WTC11 (cell line): ENCODE measurements at regions not wholly inside any gene's neighbourhood (a gene's known extent, or its start where the extent isn't known, plus 50 kb on each side); places are given as distances from the start of the nearest gene placed in this dataset.

Source experiments
- ATAC-seq: fragments of 200-7000 bp; cut with Tn5 transposase; 2 replicates; pipeline ENCODE4 v1.10.0; 2021; ENCODE audit warnings: mild to moderate bottlenecking, moderate library complexity
- CTCF ChIA-PET: fragments of 300-600 bp; sonication (Branson Sonifier 250); formaldehyde crosslinking; loops from one replicate; lab custom pipeline; 2021; ENCODE audit warnings: antibody characterized with exemption; lab: Charles Lee
- POLR2A ChIA-PET: fragments of 350-600 bp; sonication (Branson Sonifier 250); formaldehyde crosslinking; loops from one replicate; lab custom pipeline; 2021; ENCODE audit warnings: antibody characterized with exemption; lab: Charles Lee
- DNase-seq: peaks from one replicate; pipeline ENCODE4 v3.0.0; 2021; ENCODE audit warnings: low spot score
- H3K27ac Mint-ChIP-seq: 2 replicates; pipeline ENCODE4 v1.8.0; 2021; ENCODE audit warnings: mixed read lengths
- H3K27me3 Mint-ChIP-seq: 2 replicates; pipeline ENCODE4 v1.8.0; 2021; ENCODE audit warnings: low read depth, mild to moderate bottlenecking, moderate library complexity, mixed read lengths
- H3K36me3 Mint-ChIP-seq: 2 replicates; pipeline ENCODE4 v1.8.0; 2021; ENCODE audit warnings: mixed read lengths
- H3K4me1 Mint-ChIP-seq: 2 replicates; pipeline ENCODE4 v1.8.0; 2022; ENCODE audit warnings: mixed read lengths
- H3K4me3 Mint-ChIP-seq: 2 replicates; pipeline ENCODE4 v1.8.0; 2021; ENCODE audit warnings: mild to moderate bottlenecking, moderate library complexity, mixed read lengths
- H3K9me3 Mint-ChIP-seq: 2 replicates; pipeline ENCODE4 v1.8.0; 2021; ENCODE audit warnings: mixed read lengths
- ATF1 ChIP-seq: sonication (generic); formaldehyde crosslinking; IDR thresholded peaks from 2 replicates; pipeline ENCODE4 v1.8.1; 2023; ENCODE audit warnings: mild to moderate bottlenecking, moderate library complexity, missing genetic modification reagents
- CREB1 ChIP-seq: sonication (generic); formaldehyde crosslinking; IDR thresholded peaks from 2 replicates; pipeline ENCODE4 v1.8.0; 2023; ENCODE audit warnings: mild to moderate bottlenecking, missing genetic modification reagents
- CREM ChIP-seq: sonication (generic); formaldehyde crosslinking; IDR thresholded peaks from 2 replicates; pipeline ENCODE4 v1.8.1; 2022; ENCODE audit warnings: mild to moderate bottlenecking, missing genetic modification reagents, moderate library complexity
- ETV6 ChIP-seq: sonication (generic); formaldehyde crosslinking; IDR thresholded peaks from 2 replicates; pipeline ENCODE4 v1.8.1; 2022; ENCODE audit warnings: mild to moderate bottlenecking, missing genetic modification reagents
- FOXJ3 ChIP-seq: sonication (generic); formaldehyde crosslinking; IDR thresholded peaks from 2 replicates; pipeline ENCODE4 v1.9.0; 2021; ENCODE audit warnings: missing genetic modification reagents, mild to moderate bottlenecking, borderline replicate concordance
- FOXP1 ChIP-seq: sonication (generic); formaldehyde crosslinking; IDR thresholded peaks from 2 replicates; pipeline ENCODE4 v1.8.0; 2022; ENCODE audit warnings: missing genetic modification reagents, mild to moderate bottlenecking, moderate library complexity, borderline replicate concordance
- GRHL2 ChIP-seq: fragments of 250-450 bp; sonication (Bioruptor Pico); IDR thresholded peaks from 2 replicates; pipeline ENCODE4 v1.8.0; 2022; ENCODE audit warnings: mild to moderate bottlenecking, moderate library complexity; ENCODE audit not compliant: insufficient replicate concordance, severe bottlenecking
- JUN ChIP-seq: sonication (generic); formaldehyde crosslinking; IDR thresholded peaks from 2 replicates; pipeline ENCODE4 v1.8.0; 2023; ENCODE audit warnings: mild to moderate bottlenecking, missing genetic modification reagents
- MLX ChIP-seq: sonication (generic); formaldehyde crosslinking; IDR thresholded peaks from 2 replicates; pipeline ENCODE4 v1.8.1; 2023; ENCODE audit warnings: mild to moderate bottlenecking, missing genetic modification reagents, moderate library complexity
- NFE2L1 ChIP-seq: sonication (generic); formaldehyde crosslinking; IDR thresholded peaks from 2 replicates; pipeline ENCODE4 v1.8.1; 2023; ENCODE audit warnings: missing genetic modification reagents
- NR1H2 ChIP-seq: sonication (generic); formaldehyde crosslinking; IDR thresholded peaks from 2 replicates; pipeline ENCODE4 v1.9.0; 2021; ENCODE audit warnings: mild to moderate bottlenecking, moderate library complexity, missing genetic modification reagents
- OVOL2 ChIP-seq: fragments of 250-450 bp; sonication (Bioruptor Pico); IDR thresholded peaks from 2 replicates; pipeline ENCODE4 v1.9.0; 2021; ENCODE audit warnings: mild to moderate bottlenecking, borderline replicate concordance
- PREB ChIP-seq: sonication (generic); formaldehyde crosslinking; IDR thresholded peaks from 2 replicates; pipeline ENCODE4 v1.8.1; 2022; ENCODE audit warnings: mild to moderate bottlenecking, missing genetic modification reagents, moderate library complexity, borderline replicate concordance
- SOX15 ChIP-seq: fragments of 250-450 bp; sonication (Bioruptor Pico); IDR thresholded peaks from 2 replicates; pipeline ENCODE4 v1.9.0; 2021; ENCODE audit warnings: mild to moderate bottlenecking
- SP1 ChIP-seq: sonication (generic); formaldehyde crosslinking; conservative IDR thresholded peaks from 2 replicates; pipeline ENCODE4 v1.8.1; 2022; ENCODE audit warnings: missing genetic modification reagents
- TEAD1 ChIP-seq: sonication (generic); formaldehyde crosslinking; IDR thresholded peaks from 2 replicates; pipeline ENCODE4 v1.8.0; 2022; ENCODE audit warnings: mild to moderate bottlenecking, missing genetic modification reagents
- USF1 ChIP-seq: sonication (generic); formaldehyde crosslinking; IDR thresholded peaks from 2 replicates; pipeline ENCODE4 v1.8.0; 2022; ENCODE audit warnings: mild to moderate bottlenecking, missing genetic modification reagents
- ZBTB21 ChIP-seq: sonication (generic); formaldehyde crosslinking; IDR thresholded peaks from 2 replicates; pipeline ENCODE4 v1.8.1; 2023; ENCODE audit warnings: mild to moderate bottlenecking, missing genetic modification reagents, borderline replicate concordance
- ZMAT4 ChIP-seq: fragments of 250-450 bp; sonication (Bioruptor Pico); IDR thresholded peaks from 2 replicates; pipeline ENCODE4 v1.9.0; 2021; ENCODE audit warnings: mild to moderate bottlenecking
- ZNF138 ChIP-seq: sonication (generic); formaldehyde crosslinking; conservative IDR thresholded peaks from 2 replicates; pipeline ENCODE4 v1.8.1; 2022; ENCODE audit warnings: mild to moderate bottlenecking, moderate library complexity, missing genetic modification reagents
- ZNF263 ChIP-seq: sonication (generic); formaldehyde crosslinking; IDR thresholded peaks from 2 replicates; pipeline ENCODE4 v1.8.1; 2022; ENCODE audit warnings: low read depth, mild to moderate bottlenecking, moderate library complexity, missing genetic modification reagents
- TF ChIP-seq, protein P1 (sequence below): sonication (generic); formaldehyde crosslinking; IDR thresholded peaks from 2 replicates; pipeline ENCODE4 v1.8.0; 2022; ENCODE audit warnings: mild to moderate bottlenecking, missing genetic modification reagents
- TF ChIP-seq, protein P2 (sequence below): sonication (generic); formaldehyde crosslinking; conservative IDR thresholded peaks from 2 replicates; pipeline ENCODE4 v1.8.1; 2023; ENCODE audit warnings: mild to moderate bottlenecking, low read depth, missing genetic modification reagents, moderate library complexity
- TF ChIP-seq, protein P3 (sequence below): fragments of 250-450 bp; sonication (Bioruptor Pico); IDR thresholded peaks from 2 replicates; pipeline ENCODE4 v2.1.2; 2022; ENCODE audit warnings: mild to moderate bottlenecking, moderate library complexity
- TF ChIP-seq, protein P4 (sequence below): sonication (generic); formaldehyde crosslinking; IDR thresholded peaks from 2 replicates; pipeline ENCODE4 v1.8.1; 2023; ENCODE audit warnings: mild to moderate bottlenecking, missing genetic modification reagents
- TF ChIP-seq, protein P5 (sequence below): sonication (generic); formaldehyde crosslinking; IDR thresholded peaks from 2 replicates; pipeline ENCODE4 v1.8.1; 2022; ENCODE audit warnings: low read depth, missing genetic modification reagents, borderline replicate concordance
- TF ChIP-seq, protein P6 (sequence below): sonication (generic); formaldehyde crosslinking; IDR thresholded peaks from 2 replicates; pipeline ENCODE4 v1.8.0; 2022; ENCODE audit warnings: mild to moderate bottlenecking, missing genetic modification reagents

DNA sequence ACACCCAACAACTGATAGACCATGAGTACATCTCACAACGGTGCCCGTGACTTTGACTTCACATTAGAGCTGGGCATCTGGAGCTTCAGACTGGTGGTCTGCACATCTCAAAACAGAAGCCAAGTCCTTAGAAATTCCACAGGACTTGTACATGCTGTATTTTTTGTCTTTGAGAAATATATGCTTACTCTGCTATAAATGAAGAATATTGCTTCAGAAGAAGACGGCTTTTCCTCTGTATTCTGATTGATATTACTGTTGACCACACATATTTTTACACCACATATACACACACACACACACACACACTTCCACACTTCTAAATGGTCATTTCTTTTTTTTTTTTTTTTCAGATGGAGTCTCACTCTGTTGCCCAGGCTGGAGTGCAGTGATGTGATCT, 338.3 kb upstream of the KIF2A start:
- POLR2A ChIA-PET = no interaction called here
- ATAC-seq = no peak
- H3K27ac Mint-ChIP-seq = no peak overlapping the region

GRCh38 chr5:61969347-61969746, 336.7 kb upstream of the KIF2A start:
- no peaks in the 10 kb centered on the region; the same call in 1 of the 2 replicates for H3K27me3 Mint-ChIP-seq
- H3K27ac Mint-ChIP-seq = no peak overlapping the region
- ChIA-PET POLR2A (no interaction called here), CTCF (interaction anchor here (1.7 kb wide), 1 partner anchor 174 kb away, joined by 4 read pairs; no protein-coding TSS in a partner anchor)
- DNase-seq = no peak
- no peaks in the 10 kb centered on the region for H3K36me3 Mint-ChIP-seq
- ATAC-seq = no peak
- H3K9me3 Mint-ChIP-seq = no peaks in the 10 kb centered on the region
- H3K4me1 Mint-ChIP-seq = peaks cover 9% of the 10 kb centered on the region
- no peak overlapping the region for H3K4me3 Mint-ChIP-seq
- no peak for TF ChIP-seq TEAD1
- no peak for TF ChIP-seq ZMAT4 (CRISPR knock-in tag)
- TF ChIP-seq USF1 = no peak
- no peak for TF ChIP-seq ETV6 (CRISPR knock-in tag)
- TF ChIP-seq, protein P1, sequence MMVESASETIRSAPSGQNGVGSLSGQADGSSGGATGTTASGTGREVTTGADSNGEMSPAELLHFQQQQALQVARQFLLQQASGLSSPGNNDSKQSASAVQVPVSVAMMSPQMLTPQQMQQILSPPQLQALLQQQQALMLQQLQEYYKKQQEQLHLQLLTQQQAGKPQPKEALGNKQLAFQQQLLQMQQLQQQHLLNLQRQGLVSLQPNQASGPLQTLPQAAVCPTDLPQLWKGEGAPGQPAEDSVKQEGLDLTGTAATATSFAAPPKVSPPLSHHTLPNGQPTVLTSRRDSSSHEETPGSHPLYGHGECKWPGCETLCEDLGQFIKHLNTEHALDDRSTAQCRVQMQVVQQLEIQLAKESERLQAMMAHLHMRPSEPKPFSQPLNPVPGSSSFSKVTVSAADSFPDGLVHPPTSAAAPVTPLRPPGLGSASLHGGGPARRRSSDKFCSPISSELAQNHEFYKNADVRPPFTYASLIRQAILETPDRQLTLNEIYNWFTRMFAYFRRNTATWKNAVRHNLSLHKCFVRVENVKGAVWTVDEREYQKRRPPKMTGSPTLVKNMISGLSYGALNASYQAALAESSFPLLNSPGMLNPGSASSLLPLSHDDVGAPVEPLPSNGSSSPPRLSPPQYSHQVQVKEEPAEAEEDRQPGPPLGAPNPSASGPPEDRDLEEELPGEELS = no peak
- TF ChIP-seq, protein P2, sequence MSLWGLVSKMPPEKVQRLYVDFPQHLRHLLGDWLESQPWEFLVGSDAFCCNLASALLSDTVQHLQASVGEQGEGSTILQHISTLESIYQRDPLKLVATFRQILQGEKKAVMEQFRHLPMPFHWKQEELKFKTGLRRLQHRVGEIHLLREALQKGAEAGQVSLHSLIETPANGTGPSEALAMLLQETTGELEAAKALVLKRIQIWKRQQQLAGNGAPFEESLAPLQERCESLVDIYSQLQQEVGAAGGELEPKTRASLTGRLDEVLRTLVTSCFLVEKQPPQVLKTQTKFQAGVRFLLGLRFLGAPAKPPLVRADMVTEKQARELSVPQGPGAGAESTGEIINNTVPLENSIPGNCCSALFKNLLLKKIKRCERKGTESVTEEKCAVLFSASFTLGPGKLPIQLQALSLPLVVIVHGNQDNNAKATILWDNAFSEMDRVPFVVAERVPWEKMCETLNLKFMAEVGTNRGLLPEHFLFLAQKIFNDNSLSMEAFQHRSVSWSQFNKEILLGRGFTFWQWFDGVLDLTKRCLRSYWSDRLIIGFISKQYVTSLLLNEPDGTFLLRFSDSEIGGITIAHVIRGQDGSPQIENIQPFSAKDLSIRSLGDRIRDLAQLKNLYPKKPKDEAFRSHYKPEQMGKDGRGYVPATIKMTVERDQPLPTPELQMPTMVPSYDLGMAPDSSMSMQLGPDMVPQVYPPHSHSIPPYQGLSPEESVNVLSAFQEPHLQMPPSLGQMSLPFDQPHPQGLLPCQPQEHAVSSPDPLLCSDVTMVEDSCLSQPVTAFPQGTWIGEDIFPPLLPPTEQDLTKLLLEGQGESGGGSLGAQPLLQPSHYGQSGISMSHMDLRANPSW (CRISPR knock-in tag) = no peak
- no peak for TF ChIP-seq NR1H2 (CRISPR knock-in tag)
- TF ChIP-seq, protein P3, sequence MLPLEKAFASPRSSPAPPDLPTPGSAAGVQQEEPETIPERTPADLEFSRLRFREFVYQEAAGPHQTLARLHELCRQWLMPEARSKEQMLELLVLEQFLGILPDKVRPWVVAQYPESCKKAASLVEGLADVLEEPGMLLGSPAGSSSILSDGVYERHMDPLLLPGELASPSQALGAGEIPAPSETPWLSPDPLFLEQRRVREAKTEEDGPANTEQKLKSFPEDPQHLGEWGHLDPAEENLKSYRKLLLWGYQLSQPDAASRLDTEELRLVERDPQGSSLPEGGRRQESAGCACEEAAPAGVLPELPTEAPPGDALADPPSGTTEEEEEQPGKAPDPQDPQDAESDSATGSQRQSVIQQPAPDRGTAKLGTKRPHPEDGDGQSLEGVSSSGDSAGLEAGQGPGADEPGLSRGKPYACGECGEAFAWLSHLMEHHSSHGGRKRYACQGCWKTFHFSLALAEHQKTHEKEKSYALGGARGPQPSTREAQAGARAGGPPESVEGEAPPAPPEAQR = no peak
- TF ChIP-seq NFE2L1 (CRISPR knock-in tag) = no peak
- no peak for TF ChIP-seq ZNF138 (CRISPR knock-in tag)
- TF ChIP-seq MLX (CRISPR knock-in tag) = no peak
- no peak for TF ChIP-seq PREB
- TF ChIP-seq, protein P4, sequence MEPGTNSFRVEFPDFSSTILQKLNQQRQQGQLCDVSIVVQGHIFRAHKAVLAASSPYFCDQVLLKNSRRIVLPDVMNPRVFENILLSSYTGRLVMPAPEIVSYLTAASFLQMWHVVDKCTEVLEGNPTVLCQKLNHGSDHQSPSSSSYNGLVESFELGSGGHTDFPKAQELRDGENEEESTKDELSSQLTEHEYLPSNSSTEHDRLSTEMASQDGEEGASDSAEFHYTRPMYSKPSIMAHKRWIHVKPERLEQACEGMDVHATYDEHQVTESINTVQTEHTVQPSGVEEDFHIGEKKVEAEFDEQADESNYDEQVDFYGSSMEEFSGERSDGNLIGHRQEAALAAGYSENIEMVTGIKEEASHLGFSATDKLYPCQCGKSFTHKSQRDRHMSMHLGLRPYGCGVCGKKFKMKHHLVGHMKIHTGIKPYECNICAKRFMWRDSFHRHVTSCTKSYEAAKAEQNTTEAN (CRISPR knock-in tag) = no peak

More for the DNA sequence above, 338.3 kb upstream of the KIF2A start:
- Mint-ChIP-seq H3K36me3 (no peaks in the 10 kb centered on the region), H3K4me1 (peaks cover 14% of the 10 kb centered on the region), H3K4me3 (no peak overlapping the region), H3K9me3 (no peaks in the 10 kb centered on the region), H3K27me3 (no peaks in the 10 kb centered on the region; the same call in 1 of the 2 replicates)
- DNase-seq = no peak
- TF ChIP-seq, protein P5, sequence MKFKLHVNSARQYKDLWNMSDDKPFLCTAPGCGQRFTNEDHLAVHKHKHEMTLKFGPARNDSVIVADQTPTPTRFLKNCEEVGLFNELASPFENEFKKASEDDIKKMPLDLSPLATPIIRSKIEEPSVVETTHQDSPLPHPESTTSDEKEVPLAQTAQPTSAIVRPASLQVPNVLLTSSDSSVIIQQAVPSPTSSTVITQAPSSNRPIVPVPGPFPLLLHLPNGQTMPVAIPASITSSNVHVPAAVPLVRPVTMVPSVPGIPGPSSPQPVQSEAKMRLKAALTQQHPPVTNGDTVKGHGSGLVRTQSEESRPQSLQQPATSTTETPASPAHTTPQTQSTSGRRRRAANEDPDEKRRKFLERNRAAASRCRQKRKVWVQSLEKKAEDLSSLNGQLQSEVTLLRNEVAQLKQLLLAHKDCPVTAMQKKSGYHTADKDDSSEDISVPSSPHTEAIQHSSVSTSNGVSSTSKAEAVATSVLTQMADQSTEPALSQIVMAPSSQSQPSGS (CRISPR knock-in tag) = no peak
- TF ChIP-seq FOXJ3 (CRISPR knock-in tag) = no peak
- no peak for TF ChIP-seq ATF1 (CRISPR knock-in tag)
- no peak for TF ChIP-seq JUN (CRISPR knock-in tag)
- TF ChIP-seq SOX15 (CRISPR knock-in tag) = no peak
- no peak for TF ChIP-seq GRHL2 (CRISPR knock-in tag)
- TF ChIP-seq FOXP1 (CRISPR knock-in tag) = no peak
- TF ChIP-seq CREB1 (CRISPR knock-in tag) = no peak
- TF ChIP-seq CREM (CRISPR knock-in tag) = no peak
- TF ChIP-seq ZNF263 = no peak
- TF ChIP-seq OVOL2 = no peak
- no peak for TF ChIP-seq ZBTB21 (CRISPR knock-in tag)
- no peak for TF ChIP-seq SP1
- TF ChIP-seq, protein P6, sequence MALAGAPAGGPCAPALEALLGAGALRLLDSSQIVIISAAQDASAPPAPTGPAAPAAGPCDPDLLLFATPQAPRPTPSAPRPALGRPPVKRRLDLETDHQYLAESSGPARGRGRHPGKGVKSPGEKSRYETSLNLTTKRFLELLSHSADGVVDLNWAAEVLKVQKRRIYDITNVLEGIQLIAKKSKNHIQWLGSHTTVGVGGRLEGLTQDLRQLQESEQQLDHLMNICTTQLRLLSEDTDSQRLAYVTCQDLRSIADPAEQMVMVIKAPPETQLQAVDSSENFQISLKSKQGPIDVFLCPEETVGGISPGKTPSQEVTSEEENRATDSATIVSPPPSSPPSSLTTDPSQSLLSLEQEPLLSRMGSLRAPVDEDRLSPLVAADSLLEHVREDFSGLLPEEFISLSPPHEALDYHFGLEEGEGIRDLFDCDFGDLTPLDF = no peak
- no peak for TF ChIP-seq ZNF138 (CRISPR knock-in tag)
- CTCF ChIA-PET = no interaction called here
